Activated CD4-positive, CD25-positive, alpha-beta regulatory T cell (primary cell): ENCODE measurements at regions not wholly inside any gene's neighbourhood (a gene's known extent, or its start where the extent isn't known, plus 50 kb on each side); places are given as distances from the start of the nearest gene placed in this dataset.
"Not testable (repeated sequence)": the region's sequence is repeated elsewhere in the genome, so short reads cannot be mapped to it uniquely, and the experiment has no call there.

ENCODE experiments used
- DNase-seq, 4 experiments: peaks; one replicate each; lab custom pipeline; 2025; lab: John Stamatoyannopoulos, UW

GRCh38 chr14:24744641-24745040 lies 110.7 kb upstream of the GZMB start:
- DNase-seq, result no peak

GRCh38 chr14:24741871-24742270 lies 107.9 kb upstream of the GZMB start:
- no peak for DNase-seq

- DNase-seq, result no peak
These were observed 102.1 kb upstream of the GZMB start for GRCh38 chr14:24735984-24736630.

- DNase-seq, result no peak
These were observed 101.0 kb upstream of the GZMB start for GRCh38 chr14:24734917-24735500.

GRCh38 chr14:24726480-24726879 lies 92.5 kb upstream of the GZMB start:
- no peak for DNase-seq

GRCh38 chr14:24725311-24725710 lies 91.3 kb upstream of the GZMB start:
- DNase-seq, result no peak

- no peak for DNase-seq
These were observed 87.8 kb upstream of the GZMB start for GRCh38 chr14:24721775-24722174.

- no peak for DNase-seq
These were observed 81.2 kb upstream of the GZMB start for GRCh38 chr14:24715239-24715638.

GRCh38 chr14:24713404-24713803 lies 79.4 kb upstream of the GZMB start:
- no peak for DNase-seq

GRCh38 chr14:24712909-24713308 lies 78.9 kb upstream of the GZMB start:
- no peak for DNase-seq

GRCh38 chr14:24712374-24712773 lies 78.4 kb upstream of the GZMB start:
- DNase-seq, result no peak

GRCh38 chr14:24710403-24711112 lies 76.6 kb upstream of the GZMB start:
- DNase-seq, result peak in 2 of 4 experiments; percentile 7 to 8

- no peak for DNase-seq
These were observed 74.7 kb upstream of the GZMB start for GRCh38 chr14:24708684-24709083.

GRCh38 chr14:24706351-24706750 lies 72.4 kb upstream of the GZMB start:
- no peak for DNase-seq

GRCh38 chr14:24705840-24706239 lies 71.8 kb upstream of the GZMB start:
- DNase-seq, result no peak

GRCh38 chr14:24701062-24701461 lies 67.1 kb upstream of the GZMB start:
- no peak for DNase-seq

GRCh38 chr14:24700511-24700910 lies 66.5 kb upstream of the GZMB start:
- no peak for DNase-seq

- no peak for DNase-seq
These were observed 65.1 kb upstream of the GZMB start for GRCh38 chr14:24699052-24699451.

GRCh38 chr14:24696280-24696920 lies 62.4 kb upstream of the GZMB start:
- not testable (repeated sequence) for DNase-seq

- no peak for DNase-seq
These were observed 61.6 kb upstream of the GZMB start for GRCh38 chr14:24695265-24696241.

GRCh38 chr14:24694680-24695079 lies 60.7 kb upstream of the GZMB start:
- no peak for DNase-seq

GRCh38 chr14:24693983-24694382 lies 60.0 kb upstream of the GZMB start:
- no peak for DNase-seq
